GM12872 (cell line): ENCODE measurements at regions not wholly inside any gene's neighbourhood (a gene's known extent, or its start where the extent isn't known, plus 50 kb on each side); places are given as distances from the start of the nearest gene placed in this dataset.

Experiments
- TF ChIP-seq, protein P1 (sequence below): IDR thresholded peaks from 3 replicates; pipeline ENCODE4 v1.5.1; 2011; ENCODE audit warnings: low read depth, mild to moderate bottlenecking, low read length, moderate library complexity; ENCODE audit not compliant: insufficient read depth

DNA sequence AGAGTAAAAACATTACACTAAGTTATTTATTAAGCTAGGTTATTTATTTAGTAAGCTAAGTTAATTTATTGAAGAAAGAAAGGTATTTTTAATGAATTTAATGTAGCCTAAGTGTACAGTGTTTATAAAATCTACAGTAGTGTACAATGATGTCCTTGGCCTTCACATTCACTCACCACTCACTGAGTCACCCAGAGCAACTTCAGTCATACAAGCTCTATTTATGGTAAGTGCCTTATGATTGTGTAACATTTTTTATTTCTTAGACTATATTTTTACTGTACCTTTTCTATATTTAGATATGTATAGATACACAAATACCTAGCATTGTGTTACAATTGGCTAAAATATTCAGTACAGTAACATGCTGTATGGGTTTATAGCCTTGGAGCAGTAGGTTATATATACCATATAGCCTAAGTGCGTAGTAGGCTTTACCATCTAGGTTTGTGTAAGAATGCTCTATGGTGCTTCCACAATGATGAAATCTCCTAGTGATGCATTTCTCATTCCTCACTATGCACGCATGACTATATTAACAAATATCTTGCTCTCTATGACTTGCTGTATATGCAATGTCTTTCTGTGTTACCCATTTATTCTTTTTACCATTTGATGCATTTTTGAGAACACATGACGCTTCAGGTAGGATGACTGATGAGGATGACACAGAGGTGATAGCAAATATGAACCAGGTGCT lies 309.6 kb upstream of the ATXN7L3B start:
- TF ChIP-seq, protein P1, sequence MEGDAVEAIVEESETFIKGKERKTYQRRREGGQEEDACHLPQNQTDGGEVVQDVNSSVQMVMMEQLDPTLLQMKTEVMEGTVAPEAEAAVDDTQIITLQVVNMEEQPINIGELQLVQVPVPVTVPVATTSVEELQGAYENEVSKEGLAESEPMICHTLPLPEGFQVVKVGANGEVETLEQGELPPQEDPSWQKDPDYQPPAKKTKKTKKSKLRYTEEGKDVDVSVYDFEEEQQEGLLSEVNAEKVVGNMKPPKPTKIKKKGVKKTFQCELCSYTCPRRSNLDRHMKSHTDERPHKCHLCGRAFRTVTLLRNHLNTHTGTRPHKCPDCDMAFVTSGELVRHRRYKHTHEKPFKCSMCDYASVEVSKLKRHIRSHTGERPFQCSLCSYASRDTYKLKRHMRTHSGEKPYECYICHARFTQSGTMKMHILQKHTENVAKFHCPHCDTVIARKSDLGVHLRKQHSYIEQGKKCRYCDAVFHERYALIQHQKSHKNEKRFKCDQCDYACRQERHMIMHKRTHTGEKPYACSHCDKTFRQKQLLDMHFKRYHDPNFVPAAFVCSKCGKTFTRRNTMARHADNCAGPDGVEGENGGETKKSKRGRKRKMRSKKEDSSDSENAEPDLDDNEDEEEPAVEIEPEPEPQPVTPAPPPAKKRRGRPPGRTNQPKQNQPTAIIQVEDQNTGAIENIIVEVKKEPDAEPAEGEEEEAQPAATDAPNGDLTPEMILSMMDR, result no peak

DNA sequence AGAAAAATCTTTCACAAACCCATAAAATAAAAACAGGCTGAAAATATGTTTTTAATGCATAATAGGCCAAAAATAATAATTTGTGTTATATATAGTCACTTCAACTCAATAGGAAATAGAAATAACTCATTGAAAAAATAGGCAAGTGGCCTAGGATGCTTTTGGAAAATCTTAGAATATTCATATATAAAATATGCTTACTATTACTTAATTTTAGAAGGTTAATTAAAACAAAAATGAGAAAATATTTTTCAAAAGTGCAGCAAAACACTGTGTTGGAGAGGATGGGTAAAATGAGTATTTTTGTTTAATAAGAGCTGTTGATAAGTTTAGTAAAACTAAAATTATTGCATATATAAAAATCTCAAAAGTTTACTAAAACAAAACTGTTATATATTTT lies 308.0 kb upstream of the ATXN7L3B start:
- TF ChIP-seq, protein P1, result no peak

DNA sequence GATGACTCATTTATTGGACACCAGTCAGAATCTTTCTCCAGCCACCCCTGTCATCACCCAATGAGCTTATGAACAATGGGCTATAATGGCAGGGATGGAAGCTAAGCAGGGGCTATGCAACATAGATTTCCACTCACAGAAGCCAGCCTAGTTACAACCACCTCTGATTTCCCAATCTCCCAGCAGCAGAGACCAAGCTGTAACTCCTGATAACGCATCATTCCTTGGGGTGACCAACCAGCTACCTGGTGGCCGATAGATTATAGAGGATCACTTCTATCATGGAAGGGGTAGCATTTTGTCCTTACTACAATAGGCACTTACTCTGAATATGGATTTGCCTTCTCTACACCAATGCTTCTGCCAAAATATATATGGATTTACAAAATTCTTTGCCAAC lies 302.3 kb upstream of the ATXN7L3B start:
- TF ChIP-seq, protein P1, result no peak

DNA sequence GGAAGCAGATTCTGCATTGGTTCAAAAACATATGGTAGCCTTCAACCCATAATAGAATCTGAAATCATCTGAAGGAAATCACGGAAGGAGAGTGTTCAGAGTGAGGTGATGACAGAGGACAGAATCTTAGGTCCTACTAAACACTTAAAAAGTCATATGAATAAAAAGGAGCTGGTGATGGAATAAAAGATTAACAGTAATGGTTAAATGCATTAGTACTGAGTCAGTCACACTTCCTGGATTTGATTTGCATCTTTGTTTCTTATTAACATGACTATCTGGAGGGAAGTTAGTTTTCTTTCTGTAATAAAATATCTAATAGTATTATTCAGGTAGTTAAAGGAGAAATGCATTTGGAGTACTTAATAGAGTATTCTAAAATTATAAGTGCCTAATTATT lies 296.3 kb upstream of the ATXN7L3B start:
- TF ChIP-seq, protein P1, result no peak

DNA sequence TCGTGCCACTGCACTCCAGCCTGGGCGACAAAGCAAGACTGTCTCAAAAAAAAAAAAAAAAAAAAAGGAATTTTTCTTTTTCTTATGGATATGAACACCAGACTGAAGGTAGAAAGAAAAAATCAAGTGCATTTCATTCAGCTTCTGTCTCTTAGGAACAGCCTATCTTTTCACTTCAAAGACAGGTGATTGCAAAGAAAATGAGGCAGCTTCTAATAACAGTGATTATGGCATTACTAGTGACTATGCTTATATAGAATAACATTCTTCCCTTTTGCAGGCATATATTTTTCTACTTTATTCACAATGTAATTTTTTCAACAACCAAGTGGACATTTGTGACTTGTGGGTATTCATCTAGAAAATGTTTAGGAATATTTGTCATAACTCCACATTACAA lies 295.5 kb upstream of the ATXN7L3B start:
- TF ChIP-seq, protein P1, result no peak

DNA sequence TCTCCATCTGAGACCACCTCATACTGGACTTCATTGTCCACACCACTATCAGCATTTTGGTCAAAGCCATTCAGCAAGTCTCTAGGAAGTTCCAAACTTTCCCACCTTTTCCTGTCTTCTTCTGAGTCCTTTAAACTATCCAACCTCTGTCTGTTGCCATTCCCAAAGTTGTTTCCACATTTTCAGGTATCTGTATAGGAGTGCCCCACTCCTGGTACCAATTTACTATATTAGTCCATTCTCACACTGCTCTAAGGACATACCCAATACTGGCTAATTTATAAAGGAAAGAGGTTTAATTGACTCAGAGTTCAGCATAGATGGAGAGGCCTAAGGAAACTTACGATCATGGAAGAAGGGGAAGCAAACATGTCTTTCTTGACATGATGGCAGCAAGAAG lies 292.2 kb upstream of the ATXN7L3B start:
- TF ChIP-seq, protein P1, result no peak

DNA sequence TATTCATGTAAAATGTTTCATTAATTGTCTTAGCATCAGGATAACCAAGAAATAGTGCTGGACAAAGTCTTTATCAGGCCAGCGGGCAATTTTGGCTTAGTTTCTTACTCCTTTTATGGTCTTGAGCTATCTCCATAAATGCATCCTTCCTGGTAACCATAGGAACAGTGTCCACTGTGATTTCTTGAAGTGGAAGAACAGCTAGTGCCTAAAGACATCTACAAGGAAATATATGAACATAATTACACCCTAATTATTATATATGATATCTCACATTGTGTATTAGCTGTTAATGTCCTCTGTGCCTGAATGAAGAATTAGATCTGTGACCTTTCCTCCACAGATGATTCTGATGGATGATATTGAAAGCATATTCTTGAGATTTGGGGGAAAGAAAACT lies 286.7 kb upstream of the ATXN7L3B start:
- TF ChIP-seq, protein P1, result no peak
